ENCODE measurements at regions not wholly inside any gene's neighbourhood (a gene's known extent, or its start where the extent isn't known, plus 50 kb on each side); places are given as distances from the start of the nearest gene placed in this dataset.

DNA sequence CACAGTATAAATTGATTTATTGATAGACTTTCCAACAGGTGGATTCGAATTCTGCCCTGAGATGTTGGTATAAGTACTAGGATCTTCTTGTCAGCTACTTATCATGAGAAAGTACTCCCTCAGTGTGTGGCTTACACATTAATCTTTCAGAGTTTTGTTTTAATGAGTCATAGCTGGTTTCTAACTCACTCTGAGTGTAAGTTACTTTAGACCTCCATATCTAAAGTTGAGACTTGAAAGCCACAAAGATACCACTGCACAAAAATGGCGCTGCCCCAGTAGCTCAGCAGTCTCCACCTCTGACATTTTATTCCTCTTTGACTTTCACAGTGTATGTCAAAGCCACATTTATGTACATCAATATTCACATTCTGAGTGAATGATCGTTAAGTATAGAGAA lies 318.5 kb downstream of the ARAP2 start:
- TF ChIP-seq, protein P1, sequence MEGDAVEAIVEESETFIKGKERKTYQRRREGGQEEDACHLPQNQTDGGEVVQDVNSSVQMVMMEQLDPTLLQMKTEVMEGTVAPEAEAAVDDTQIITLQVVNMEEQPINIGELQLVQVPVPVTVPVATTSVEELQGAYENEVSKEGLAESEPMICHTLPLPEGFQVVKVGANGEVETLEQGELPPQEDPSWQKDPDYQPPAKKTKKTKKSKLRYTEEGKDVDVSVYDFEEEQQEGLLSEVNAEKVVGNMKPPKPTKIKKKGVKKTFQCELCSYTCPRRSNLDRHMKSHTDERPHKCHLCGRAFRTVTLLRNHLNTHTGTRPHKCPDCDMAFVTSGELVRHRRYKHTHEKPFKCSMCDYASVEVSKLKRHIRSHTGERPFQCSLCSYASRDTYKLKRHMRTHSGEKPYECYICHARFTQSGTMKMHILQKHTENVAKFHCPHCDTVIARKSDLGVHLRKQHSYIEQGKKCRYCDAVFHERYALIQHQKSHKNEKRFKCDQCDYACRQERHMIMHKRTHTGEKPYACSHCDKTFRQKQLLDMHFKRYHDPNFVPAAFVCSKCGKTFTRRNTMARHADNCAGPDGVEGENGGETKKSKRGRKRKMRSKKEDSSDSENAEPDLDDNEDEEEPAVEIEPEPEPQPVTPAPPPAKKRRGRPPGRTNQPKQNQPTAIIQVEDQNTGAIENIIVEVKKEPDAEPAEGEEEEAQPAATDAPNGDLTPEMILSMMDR (IDR thresholded peaks at IDR 0.05): no peak
- TF ChIP-seq POLR2A (IDR thresholded peaks at IDR 0.05): no peak
